ENCODE measurements at regions not wholly inside any gene's neighbourhood (a gene's known extent, or its start where the extent isn't known, plus 50 kb on each side); places are given as distances from the start of the nearest gene placed in this dataset.

GRCh38 chr7:25621993-25622392, 393.7 kb upstream of the NPVF start:
- Histone ChIP-seq H3K36me3 (ENCODE audit: insufficient read depth, low read length) (no peaks in the 10 kb centered on the region), H3K27ac (ENCODE audit: low read depth, low read length) (no peak overlapping the region), H3K4me3 (ENCODE audit: insufficient read depth, low read depth, low read length) (no peak overlapping the region), H3K27me3 (ENCODE audit: insufficient read depth, low read length) (no peaks in the 10 kb centered on the region), H4K20me1 (ENCODE audit: insufficient read depth, low read length) (no peaks in the 10 kb centered on the region), H3K4me1 (ENCODE audit: insufficient read depth, low read length) (no peaks in the 10 kb centered on the region), H3K4me2 (ENCODE audit: low read length) (no peak overlapping the region), H2AFZ (ENCODE audit: low read depth, low read length) (no peak overlapping the region), H3K9me3 (ENCODE audit: insufficient read depth, low read depth, low read length) (no peaks in the 10 kb centered on the region), H3K79me2 (ENCODE audit: insufficient read depth, low read length) (no peaks in the 10 kb centered on the region), H3K9ac (ENCODE audit: low read length) (no peak overlapping the region)
- Mint-ChIP-seq H3K27me3 (ENCODE audit: low read depth, unreplicated experiment) (no peaks in the 10 kb centered on the region), H3K36me3 (ENCODE audit: low read depth, unreplicated experiment) (no peaks in the 10 kb centered on the region), H3K27ac (ENCODE audit: unreplicated experiment) (peak overlapping the region; percentile 12), H3K4me3 (ENCODE audit: unreplicated experiment) (no peak overlapping the region), H3K9me3 (ENCODE audit: unreplicated experiment) (no peaks in the 10 kb centered on the region), H3K4me1 (ENCODE audit: low read depth, unreplicated experiment) (peaks cover 21% of the 10 kb centered on the region)
- FAIRE-seq = no peak
- TF ChIP-seq CTCF (IDR thresholded peaks at IDR 0.05; ENCODE audit: insufficient read depth, low read depth, low read length) (no peak), EZH2 (IDR thresholded peaks at IDR 0.05; ENCODE audit: insufficient read depth, low read length) (no peak)
- no peak for DNase-seq (ENCODE audit: low read depth)

GRCh38 chr7:25622695-25623094, 394.4 kb upstream of the NPVF start:
- Mint-ChIP-seq H3K36me3 (ENCODE audit: low read depth, unreplicated experiment) (no peaks in the 10 kb centered on the region), H3K27ac (ENCODE audit: unreplicated experiment) (peak overlapping the region; percentile 12), H3K9me3 (ENCODE audit: unreplicated experiment) (no peaks in the 10 kb centered on the region), H3K4me3 (ENCODE audit: unreplicated experiment) (no peak overlapping the region), H3K4me1 (ENCODE audit: low read depth, unreplicated experiment) (peaks cover 21% of the 10 kb centered on the region), H3K27me3 (ENCODE audit: low read depth, unreplicated experiment) (no peaks in the 10 kb centered on the region)
- H3K4me3 ChIP-seq (ENCODE audit: insufficient read depth, low read depth, low read length) = no peak overlapping the region
- no peak overlapping the region for H3K4me2 ChIP-seq (ENCODE audit: low read length)
- H4K20me1 ChIP-seq (ENCODE audit: insufficient read depth, low read length) = no peaks in the 10 kb centered on the region
- H3K36me3 ChIP-seq (ENCODE audit: insufficient read depth, low read length) = no peaks in the 10 kb centered on the region
- no peaks in the 10 kb centered on the region for H3K4me1 ChIP-seq (ENCODE audit: insufficient read depth, low read length)
- no peak overlapping the region for H3K9ac ChIP-seq (ENCODE audit: low read length)
- H3K9me3 ChIP-seq (ENCODE audit: insufficient read depth, low read depth, low read length) = no peaks in the 10 kb centered on the region
- DNase-seq (ENCODE audit: low read depth) (no peak), FAIRE-seq (no peak)
- H3K79me2 ChIP-seq (ENCODE audit: insufficient read depth, low read length) = no peaks in the 10 kb centered on the region
- no peaks in the 10 kb centered on the region for H3K27me3 ChIP-seq (ENCODE audit: insufficient read depth, low read length)
- TF ChIP-seq CTCF (IDR thresholded peaks at IDR 0.05; ENCODE audit: insufficient read depth, low read depth, low read length) (no peak), EZH2 (IDR thresholded peaks at IDR 0.05; ENCODE audit: insufficient read depth, low read length) (no peak)
- no peak overlapping the region for H2AFZ ChIP-seq (ENCODE audit: low read depth, low read length)
- H3K27ac ChIP-seq (ENCODE audit: low read depth, low read length) = no peak overlapping the region

- no peaks in the 10 kb centered on the region for H3K36me3 Mint-ChIP-seq (ENCODE audit: low read depth, unreplicated experiment)
- H3K4me1 Mint-ChIP-seq (ENCODE audit: low read depth, unreplicated experiment) = peaks cover 21% of the 10 kb centered on the region
- Histone ChIP-seq H3K4me1 (ENCODE audit: insufficient read depth, low read length) (no peaks in the 10 kb centered on the region), H3K27me3 (ENCODE audit: insufficient read depth, low read length) (no peaks in the 10 kb centered on the region), H4K20me1 (ENCODE audit: insufficient read depth, low read length) (no peaks in the 10 kb centered on the region), H3K4me3 (ENCODE audit: insufficient read depth, low read depth, low read length) (no peak overlapping the region), H2AFZ (ENCODE audit: low read depth, low read length) (no peak overlapping the region), H3K79me2 (ENCODE audit: insufficient read depth, low read length) (no peaks in the 10 kb centered on the region), H3K9ac (ENCODE audit: low read length) (no peak overlapping the region), H3K27ac (ENCODE audit: low read depth, low read length) (no peak overlapping the region), H3K36me3 (ENCODE audit: insufficient read depth, low read length) (no peaks in the 10 kb centered on the region), H3K4me2 (ENCODE audit: low read length) (no peak overlapping the region), H3K9me3 (ENCODE audit: insufficient read depth, low read depth, low read length) (no peaks in the 10 kb centered on the region)
- no peak for FAIRE-seq
- no peak overlapping the region for H3K27ac Mint-ChIP-seq (ENCODE audit: unreplicated experiment)
- no peaks in the 10 kb centered on the region for H3K27me3 Mint-ChIP-seq (ENCODE audit: low read depth, unreplicated experiment)
- no peak for DNase-seq (ENCODE audit: low read depth)
- H3K9me3 Mint-ChIP-seq (ENCODE audit: unreplicated experiment) = no peaks in the 10 kb centered on the region
- no peak overlapping the region for H3K4me3 Mint-ChIP-seq (ENCODE audit: unreplicated experiment)
- TF ChIP-seq EZH2 (IDR thresholded peaks at IDR 0.05; ENCODE audit: insufficient read depth, low read length) = no peak
- TF ChIP-seq CTCF (IDR thresholded peaks at IDR 0.05; ENCODE audit: insufficient read depth, low read depth, low read length) = no peak
These were observed 395.8 kb upstream of the NPVF start for GRCh38 chr7:25624051-25624450.

Measured in astrocyte (in vitro differentiated cells and primary cell).